GM12878 (cell line): ENCODE measurements at regions not wholly inside any gene's neighbourhood (a gene's known extent, or its start where the extent isn't known, plus 50 kb on each side); places are given as distances from the start of the nearest gene placed in this dataset.

ENCODE experiments used
- ATAC-seq: fragments of 200-7000 bp; cut with Tn5 transposase; 3 replicates; pipeline ENCODE4 v1.9.1; 2020; ENCODE audit warnings: mild to moderate bottlenecking, moderate library complexity
- BruUV-seq: library from RNA; stranded (reverse); fragments of 400-500 nt; replicated peaks from 2 replicates; lab custom pipeline; 2021; lab: Mats Ljungman, UMichigan
- CTCF ChIA-PET: fragments of 300-600 bp; sonication (Branson Sonifier 250); formaldehyde crosslinking; extraction: SDS; loops from one replicate; lab custom pipeline; 2021; ENCODE audit warnings: inconsistent platforms; lab: Yijun Ruan, JAX
- POLR2A ChIA-PET: fragments of 350-600 bp; formaldehyde crosslinking; extraction: SDS; loops from one replicate; lab custom pipeline; 2021; ENCODE audit warnings: inconsistent platforms; lab: Charles Lee
- RAD21 ChIA-PET: fragments of 300-600 bp; sonication (Branson Sonifier 250); formaldehyde crosslinking; loops from one replicate; lab custom pipeline; 2023; ENCODE audit warnings: antibody characterized with exemption; ENCODE audit not compliant: unreplicated experiment; lab: Charles Lee
- SMC1A ChIA-PET: fragments of 300-600 bp; sonication (Branson Sonifier 250); formaldehyde crosslinking; loops from one replicate; lab custom pipeline; 2023; ENCODE audit not compliant: unreplicated experiment, uncharacterized antibody; lab: Charles Lee
- DNase-seq: peaks from one replicate; pipeline ENCODE4 v3.0.0-alpha.2; 2011; ENCODE audit warnings: low read depth, low spot score
- FAIRE-seq: peaks from 3 replicates; lab custom pipeline; 2011; peaks lifted over from hg19 to GRCh38; lab: Jason Lieb, UNC
- H2AFZ ChIP-seq: 2 replicates; pipeline ENCODE4 v1.6.0; 2011; ENCODE audit warnings: low read depth, low read length, control low read depth; ENCODE audit not compliant: control insufficient read depth
- H3K27ac ChIP-seq: 2 replicates; pipeline ENCODE4 v1.5.1; 2011; ENCODE audit warnings: control low read depth; ENCODE audit not compliant: control insufficient read depth, insufficient read depth
- H3K27me3 ChIP-seq, 2 experiments: replicated peaks in 1 of 2; 2 replicates each; pipeline versions ENCODE4 v1.6.0 to v1.6.1; 2011; ENCODE audit warnings: low read length in 1 of 2; ENCODE audit not compliant: control insufficient read depth in 2 of 2, insufficient read depth in 2 of 2
- H3K36me3 ChIP-seq, 2 experiments: 2 replicates each; pipeline ENCODE4 v1.5.1; 2011; ENCODE audit warnings: low read length in 1 of 2; ENCODE audit not compliant: control insufficient read depth in 2 of 2, insufficient read depth in 2 of 2
- H3K4me1 ChIP-seq: 2 replicates; pipeline ENCODE4 v1.6.1; 2011; ENCODE audit warnings: mild to moderate bottlenecking, low read length, moderate library complexity, mixed read lengths; ENCODE audit not compliant: control insufficient read depth, insufficient read depth
- H3K4me2 ChIP-seq: 2 replicates; pipeline ENCODE4 v1.6.0; 2011; ENCODE audit warnings: control low read depth; ENCODE audit not compliant: control insufficient read depth, insufficient read depth
- H3K4me3 ChIP-seq: fragments of 200-600 bp; sonication (generic); 2 replicates; pipeline ENCODE4 v1.5.1; 2016
- H3K79me2 ChIP-seq: 2 replicates; pipeline ENCODE4 v1.6.0; 2011; ENCODE audit warnings: low read length; ENCODE audit not compliant: control insufficient read depth, insufficient read depth
- H3K9ac ChIP-seq: 2 replicates; pipeline ENCODE4 v1.8.0; 2011; ENCODE audit warnings: low read length, control low read depth, mixed read lengths; ENCODE audit not compliant: control insufficient read depth, insufficient read depth
- H3K9me3 ChIP-seq: replicated peaks from 3 replicates; pipeline ENCODE4 v1.5.1; 2011; ENCODE audit warnings: mild to moderate bottlenecking, low read length; ENCODE audit not compliant: control insufficient read depth, insufficient read depth
- H4K20me1 ChIP-seq: 2 replicates; pipeline ENCODE4 v1.6.0; 2011; ENCODE audit not compliant: control insufficient read depth, insufficient read depth
- ASH2L ChIP-seq: fragments of 300-600, 200-600 bp; sonication (generic); IDR thresholded peaks from 2 replicates; pipeline ENCODE4 v1.6.1; 2017; ENCODE audit warnings: low read depth, mild to moderate bottlenecking, borderline replicate concordance
- HSF1 ChIP-seq: fragments of 150-350 bp; IDR thresholded peaks from 2 replicates; pipeline ENCODE4 v1.6.1; 2014; ENCODE audit warnings: mild to moderate bottlenecking, low read depth, low read length
- KDM1A ChIP-seq: fragments of 200-600 bp; sonication (generic); IDR thresholded peaks from 2 replicates; pipeline ENCODE4 v1.6.1; 2016; ENCODE audit warnings: borderline replicate concordance
- MAX ChIP-seq: IDR thresholded peaks from 2 replicates; pipeline ENCODE4 v1.6.1; 2012; ENCODE audit warnings: low read depth, low read length, improper control_type of control experiment
- MEF2A ChIP-seq: IDR thresholded peaks from 2 replicates; pipeline ENCODE4 v1.6.1; 2011; ENCODE audit warnings: low read depth, mild to moderate bottlenecking, low read length, moderate library complexity; ENCODE audit not compliant: insufficient read depth
- PKNOX1 ChIP-seq: fragments of 450-650 bp; IDR thresholded peaks from 2 replicates; pipeline ENCODE4 v1.6.1; 2016; ENCODE audit warnings: mild to moderate bottlenecking
- RAD21 ChIP-seq: IDR thresholded peaks from 2 replicates; pipeline ENCODE4 v1.6.1; 2011; ENCODE audit warnings: mild to moderate bottlenecking, low read depth, low read length, moderate library complexity; ENCODE audit not compliant: insufficient read depth
- ZNF207 ChIP-seq: fragments of 450-650 bp; IDR thresholded peaks from 2 replicates; pipeline ENCODE4 v1.6.1; 2014; ENCODE audit warnings: antibody characterized with exemption, mild to moderate bottlenecking, borderline replicate concordance
- WGBS: methylation state at CpG from one replicate; pipeline ENCODE4 v1.1.6; 2016; ENCODE audit warnings: low lambda C conversion rate; ENCODE audit not compliant: insufficient replicate concordance, insufficient coverage; ENCODE audit errors: missing lambda C conversion rate; 5-methylcytosine and 5-hydroxymethylcytosine counted together
- in situ Hi-C: fragments of 300-500 bp; cut with MboI; formaldehyde crosslinking; loops from 9 replicates; pipeline ENCODE4 v1.14.3; 2018; ENCODE audit warnings: mixed read lengths
- intact Hi-C: fragments of 100-400 bp; cut with micrococcal nuclease; formaldehyde crosslinking; loops from one replicate; pipeline ENCODE4 v1.14.2; 2022; ENCODE audit not compliant: unreplicated experiment

- TF ChIP-seq ZNF207 (no peak), ASH2L (no peak), MEF2A (no peak), KDM1A (no peak), MAX (no peak)
- TF ChIP-seq, all 136 proteins: peak for 0
Observed at GRCh38 chr13:105151639-105152038, 1383.8 kb downstream of the EFNB2 start (continued).

GRCh38 chr13:105147461-105147860, 1388.0 kb downstream of the EFNB2 start:
- ChIA-PET POLR2A (no interaction called here), CTCF (no interaction called here), RAD21 (no interaction called here)
- Histone ChIP-seq H3K27ac (no peak overlapping the region), H3K4me1 (no peaks in the 10 kb centered on the region), H3K79me2 (no peaks in the 10 kb centered on the region), H3K9ac (no peak overlapping the region)
- in situ Hi-C loops = no loop called here
- TF ChIP-seq PKNOX1 (no peak), RAD21 (no peak), HSF1 (no peak)
- TF ChIP-seq, all 136 proteins: peak for 0
- Histone ChIP-seq H4K20me1 (no peaks in the 10 kb centered on the region), H3K36me3 (no peaks in the 10 kb centered on the region), H3K9me3 (no peaks in the 10 kb centered on the region), H2AFZ (no peak overlapping the region; the same call in 1 of the 2 replicates), H3K4me2 (no peak overlapping the region), H3K4me3 (no peak overlapping the region), H3K27me3 (no peaks in the 10 kb centered on the region)
- DNase-seq (no peak), ATAC-seq (no peak), FAIRE-seq (no peak)
- SMC1A ChIA-PET = no interaction called here
- no TSS peak for BruUV-seq
- 54% methylated on average over 4 of the region's 4 CpGs for WGBS
- intact Hi-C loops = no loop called here
